ENCODE measurements at regions not wholly inside any gene's neighbourhood (a gene's known extent, or its start where the extent isn't known, plus 50 kb on each side); places are given as distances from the start of the nearest gene placed in this dataset.

DNA sequence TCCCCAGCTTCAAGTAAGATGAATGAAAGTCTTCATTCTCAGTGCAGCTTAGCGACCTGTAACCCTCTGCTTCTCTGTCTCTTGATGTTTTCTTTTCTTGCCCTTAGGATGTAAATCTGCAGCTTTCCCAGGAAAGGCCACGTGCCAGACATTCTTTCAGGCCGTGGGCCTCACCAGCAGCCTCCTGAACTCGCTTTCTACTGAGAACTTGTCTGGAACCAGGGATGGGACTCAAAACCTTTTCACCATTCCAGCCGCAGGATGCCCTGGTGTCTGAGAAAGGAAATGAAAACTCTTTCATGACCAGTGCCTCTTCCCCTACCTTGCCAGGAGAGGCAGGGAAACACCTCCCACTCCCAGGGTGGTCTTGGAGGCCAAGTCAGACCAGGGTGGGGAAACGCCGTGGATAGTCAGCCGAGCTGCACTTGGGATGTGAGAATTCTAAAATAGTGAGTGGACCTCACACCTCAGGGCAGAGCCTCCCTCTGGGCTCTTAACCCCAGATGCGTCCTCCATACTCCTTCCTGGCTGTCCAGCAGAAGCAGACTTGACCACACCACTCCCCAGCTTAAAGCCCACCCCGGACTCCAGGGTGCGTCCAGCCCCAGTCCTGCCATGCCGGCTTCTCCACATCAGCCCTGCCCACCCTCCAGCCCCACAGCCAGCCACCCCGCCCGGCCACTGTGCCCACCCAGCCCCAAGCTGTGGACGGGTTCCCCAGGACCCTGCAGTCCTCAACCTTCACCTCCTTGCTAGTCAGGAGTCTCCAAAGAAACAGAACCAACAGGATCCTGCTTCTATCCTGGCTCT lies 115.5 kb downstream of the TWIST2 start:
- DNase-seq (ENCODE audit: low read depth in 2 of 2) = no peak

DNA sequence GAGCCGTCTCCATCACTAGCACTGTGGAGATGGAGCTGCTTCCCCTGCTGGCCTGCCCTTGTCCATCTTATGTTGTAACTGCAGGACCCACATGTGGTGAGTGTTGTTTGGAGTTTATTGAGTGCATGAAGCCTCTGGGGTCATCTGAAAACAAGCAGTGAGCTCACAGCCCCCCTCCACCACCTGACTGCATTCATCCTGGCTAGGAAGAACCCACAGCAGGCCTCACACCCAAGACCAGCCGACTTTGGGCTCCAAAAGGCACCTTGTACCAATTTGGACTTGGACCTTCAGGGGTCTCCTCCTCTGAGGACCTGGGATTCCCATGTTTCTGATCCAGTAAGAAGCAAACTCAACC lies 116.1 kb downstream of the TWIST2 start:
- no peak for DNase-seq (ENCODE audit: low read depth in 2 of 2)

DNA sequence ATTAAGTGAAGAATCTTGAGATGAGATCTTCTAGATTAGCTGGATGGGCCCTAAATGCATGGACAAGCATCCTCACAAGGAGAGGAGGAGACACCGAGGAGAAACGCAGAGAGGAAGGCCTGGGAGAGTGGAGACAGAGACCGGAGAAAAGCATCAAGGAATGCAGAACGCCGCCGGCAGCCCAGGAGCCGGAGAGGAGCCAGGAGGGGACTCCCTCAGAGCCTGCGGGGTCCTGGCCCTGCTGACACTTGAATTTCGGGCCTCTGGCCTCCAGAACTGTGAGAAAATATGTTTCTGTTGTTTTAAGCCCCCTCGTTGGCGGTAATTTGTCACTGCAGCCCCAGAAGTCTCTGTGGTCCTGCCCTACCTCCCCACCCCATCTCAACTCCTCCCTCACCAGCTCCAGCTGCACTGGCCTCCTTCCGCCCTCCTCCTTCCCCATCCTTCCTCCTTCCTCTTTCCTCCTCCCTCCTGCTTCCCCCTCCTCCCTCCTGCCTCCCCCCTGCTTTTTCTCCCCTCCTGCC lies 116.7 kb downstream of the TWIST2 start:
- no peak for DNase-seq (ENCODE audit: low read depth in 2 of 2)

DNA sequence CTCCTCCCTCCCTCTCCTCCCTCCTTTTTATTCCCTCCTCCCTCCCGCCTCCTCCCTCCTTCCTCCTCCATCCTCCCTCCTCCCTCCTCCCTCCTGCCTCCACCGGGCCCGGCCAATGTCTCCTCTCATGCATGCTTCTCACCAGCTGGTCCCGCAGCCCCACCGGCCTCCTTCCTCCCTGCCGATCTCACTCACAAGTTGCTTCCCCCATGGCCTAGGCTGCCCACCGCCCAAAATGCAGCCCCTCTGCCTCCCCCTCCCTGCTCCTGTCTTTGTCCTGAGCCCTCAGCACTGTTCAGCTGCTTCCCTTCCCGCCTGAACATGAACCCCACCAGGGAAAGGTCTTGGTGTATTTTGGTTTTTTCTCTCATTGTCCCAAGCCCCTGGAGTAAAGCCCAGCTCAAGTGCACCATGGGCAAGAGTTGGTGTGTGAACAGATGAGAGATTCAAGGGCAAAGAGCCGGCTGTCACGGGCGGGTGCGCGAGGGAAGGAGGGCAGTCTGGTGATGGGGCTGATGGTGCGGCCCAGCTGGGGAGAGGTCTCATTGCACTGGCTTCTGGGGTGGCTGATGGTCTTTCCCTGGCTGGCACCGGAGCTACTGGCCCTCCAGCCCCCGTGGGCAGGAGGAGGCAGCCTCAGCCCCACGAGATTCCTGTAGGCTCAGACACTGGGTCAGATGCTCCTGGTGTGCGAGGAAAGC lies 117.6 kb downstream of the TWIST2 start:
- no peak for DNase-seq (ENCODE audit: low read depth in 2 of 2)

DNA sequence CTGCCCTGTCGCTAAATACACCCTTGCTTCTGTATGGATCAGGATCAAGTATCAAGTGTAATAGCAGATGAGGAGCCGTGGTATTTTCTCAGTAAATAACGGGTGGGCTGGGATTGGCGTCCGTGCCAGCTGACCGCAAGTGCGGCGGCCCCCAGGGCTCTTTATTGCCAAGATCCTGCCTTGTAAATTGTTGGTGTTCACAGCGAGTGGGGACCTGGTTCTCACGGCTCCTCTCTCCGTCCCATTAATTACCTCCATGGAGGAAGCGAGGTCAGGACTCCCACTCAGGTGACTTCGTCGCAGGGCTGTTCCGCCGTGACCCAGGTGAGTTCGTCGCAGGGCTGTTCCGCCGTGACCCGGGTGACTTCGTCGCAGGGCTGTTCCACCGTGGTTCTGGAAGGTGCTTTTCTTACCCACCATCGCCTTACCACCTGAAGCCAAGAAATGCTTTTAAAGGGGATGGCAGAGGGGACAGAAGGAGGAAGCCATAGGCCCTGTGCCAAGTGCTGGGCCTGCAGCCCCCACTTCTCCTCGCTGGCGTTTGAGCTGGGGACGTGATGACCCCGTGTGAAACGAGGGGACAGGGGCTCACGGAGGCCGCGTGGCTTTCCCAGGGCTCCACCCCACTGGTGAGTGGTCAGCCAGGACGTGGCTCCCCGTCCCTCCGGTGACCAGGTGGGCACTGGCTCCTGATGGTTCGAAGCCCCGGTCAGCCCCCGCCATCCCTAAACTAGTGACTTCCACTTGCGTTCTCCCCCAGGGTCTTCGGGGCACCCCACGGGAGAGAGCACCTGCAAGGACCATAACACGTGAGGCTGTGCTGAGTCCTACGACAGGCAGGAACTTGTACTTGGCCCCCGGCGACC lies 118.4 kb downstream of the TWIST2 start:
- no peak for DNase-seq (ENCODE audit: low read depth in 2 of 2)

DNA sequence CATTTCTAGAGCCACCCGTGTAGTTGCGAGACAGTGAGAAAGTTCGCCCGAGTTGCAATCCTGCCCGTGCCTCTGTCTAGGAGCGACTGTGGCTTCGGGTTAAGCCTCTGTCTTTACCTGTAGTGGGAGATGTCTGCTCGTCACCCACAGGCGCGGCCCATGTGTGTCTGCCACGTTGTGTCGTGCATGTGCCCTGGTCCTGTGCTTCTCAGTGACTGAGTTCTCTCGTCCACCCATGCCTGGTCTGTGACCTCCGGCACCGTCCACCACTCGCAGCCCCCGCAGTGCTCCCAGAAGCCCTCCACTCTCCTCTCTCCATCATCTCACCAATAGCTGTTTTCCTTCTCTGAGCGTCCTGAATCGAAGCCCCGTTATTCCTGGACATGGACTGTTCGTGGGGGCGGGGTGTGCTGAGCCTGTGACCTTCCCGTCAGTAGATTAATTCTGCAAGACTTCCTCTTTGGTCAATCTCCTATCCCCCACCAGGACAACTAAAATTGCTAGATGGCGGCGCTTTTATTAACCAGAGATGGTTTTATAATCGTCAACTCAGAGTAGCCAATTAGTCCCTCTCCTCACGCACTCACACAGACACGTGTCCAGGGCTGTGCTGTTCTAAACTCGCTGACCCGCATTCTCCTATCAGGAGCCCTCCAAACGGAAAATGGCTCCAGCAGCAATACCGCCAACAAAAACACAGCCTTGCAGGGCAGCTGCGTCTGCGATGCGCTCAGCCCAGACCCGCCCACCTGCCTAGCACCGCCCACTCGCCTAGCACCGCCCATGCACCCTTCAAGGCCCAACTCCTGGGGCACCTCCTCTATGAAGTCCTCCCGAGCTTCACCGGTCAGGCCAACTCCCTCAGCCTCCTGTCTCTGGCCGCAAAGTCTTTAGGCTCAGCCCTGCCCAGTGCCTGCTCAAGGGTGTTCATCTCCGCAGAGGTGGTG lies 119.4 kb downstream of the TWIST2 start:
- DNase-seq (ENCODE audit: low read depth in 2 of 2) = no peak

- DNase-seq (ENCODE audit: low read depth in 2 of 2) = no peak
These were observed 120.1 kb downstream of the TWIST2 start for GRCh38 chr2:238967978-238968360.

DNA sequence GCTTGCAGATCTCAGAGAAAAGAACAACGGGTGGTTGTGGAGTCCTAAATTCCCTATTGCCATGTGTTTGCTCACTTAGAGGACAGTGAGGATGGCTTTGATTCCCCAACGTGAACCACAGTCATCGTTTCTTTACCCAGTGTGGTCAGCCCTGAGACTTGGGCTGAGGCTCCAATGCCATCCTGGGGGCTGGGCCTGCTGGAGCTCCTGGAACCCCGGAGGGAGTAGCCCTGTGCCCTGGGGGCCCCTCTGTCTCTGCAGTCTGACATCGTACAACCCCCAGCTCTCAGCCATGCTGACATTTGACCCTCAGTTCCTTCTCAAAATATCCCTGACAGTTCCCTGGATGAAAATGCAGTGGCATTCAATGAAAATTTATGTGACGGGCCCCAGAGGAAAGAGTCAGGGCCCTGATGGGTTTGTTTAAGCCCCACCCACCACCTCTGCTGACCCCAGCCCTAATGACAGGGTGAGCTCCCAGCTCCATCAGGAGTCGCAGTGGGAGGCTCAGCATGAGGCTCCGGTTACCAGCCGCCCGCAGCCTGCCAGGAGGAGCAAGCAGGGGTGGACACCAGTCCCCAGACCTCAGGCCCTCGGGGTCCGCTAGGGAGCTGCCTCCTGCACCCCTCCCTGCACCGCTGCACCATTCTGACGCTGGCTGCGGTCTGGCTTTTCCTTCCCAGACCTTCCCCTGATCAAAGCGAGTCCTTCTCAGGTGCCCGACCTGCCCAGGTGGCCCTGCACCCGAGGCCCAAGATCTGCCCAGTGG lies 120.9 kb downstream of the TWIST2 start:
- no peak for DNase-seq (ENCODE audit: low read depth in 2 of 2)

- no peak for DNase-seq (ENCODE audit: low read depth in 2 of 2)
These were observed 122.0 kb downstream of the TWIST2 start for GRCh38 chr2:238969857-238970256.

DNA sequence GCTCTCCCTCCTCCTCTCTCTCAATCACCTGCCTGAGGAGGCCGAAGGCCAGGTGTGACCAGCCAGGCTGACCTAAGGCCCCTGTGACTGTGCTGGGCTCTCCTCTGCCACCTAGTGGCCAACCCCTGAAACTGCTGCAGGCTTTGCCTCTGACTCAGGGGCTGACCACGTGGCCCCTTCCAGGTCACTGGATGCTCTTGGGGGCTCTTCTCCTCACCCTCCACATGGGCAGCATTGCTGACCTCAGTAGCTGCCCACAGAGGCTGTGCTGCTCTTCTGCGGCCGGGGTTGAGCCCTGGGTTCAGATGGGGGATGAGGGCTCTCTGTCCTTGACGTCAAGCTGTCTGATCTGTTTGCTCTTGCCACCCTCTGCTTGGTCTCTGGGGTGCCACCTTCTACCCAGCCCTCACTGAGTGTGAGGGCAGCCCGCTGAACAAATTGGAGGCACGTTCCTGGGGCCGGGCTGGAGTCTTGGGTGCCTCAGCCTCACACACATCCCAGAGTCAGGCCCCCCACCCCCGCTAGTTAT lies 122.7 kb downstream of the TWIST2 start:
- DNase-seq (ENCODE audit: low read depth in 2 of 2) = peak; percentile 26 to 33

- DNase-seq (ENCODE audit: low read depth in 2 of 2) = no peak
These were observed 123.6 kb downstream of the TWIST2 start for GRCh38 chr2:238971318-238972145.

DNA sequence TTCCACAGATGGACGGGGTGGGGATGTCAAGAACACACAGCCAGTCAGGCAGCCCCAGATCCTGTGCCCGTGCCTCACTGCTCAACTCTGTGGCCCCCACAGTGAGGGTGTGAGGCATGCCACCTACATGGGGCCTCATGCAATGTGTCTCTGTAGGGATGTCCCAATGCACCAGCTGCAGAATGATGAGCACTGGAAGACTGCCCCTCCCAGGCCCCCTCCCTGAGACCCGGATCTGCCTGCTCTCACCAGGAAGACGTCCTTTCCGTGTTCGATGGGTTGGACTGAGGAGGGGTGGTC lies 124.2 kb downstream of the TWIST2 start:
- no peak for DNase-seq (ENCODE audit: low read depth in 2 of 2)

DNA sequence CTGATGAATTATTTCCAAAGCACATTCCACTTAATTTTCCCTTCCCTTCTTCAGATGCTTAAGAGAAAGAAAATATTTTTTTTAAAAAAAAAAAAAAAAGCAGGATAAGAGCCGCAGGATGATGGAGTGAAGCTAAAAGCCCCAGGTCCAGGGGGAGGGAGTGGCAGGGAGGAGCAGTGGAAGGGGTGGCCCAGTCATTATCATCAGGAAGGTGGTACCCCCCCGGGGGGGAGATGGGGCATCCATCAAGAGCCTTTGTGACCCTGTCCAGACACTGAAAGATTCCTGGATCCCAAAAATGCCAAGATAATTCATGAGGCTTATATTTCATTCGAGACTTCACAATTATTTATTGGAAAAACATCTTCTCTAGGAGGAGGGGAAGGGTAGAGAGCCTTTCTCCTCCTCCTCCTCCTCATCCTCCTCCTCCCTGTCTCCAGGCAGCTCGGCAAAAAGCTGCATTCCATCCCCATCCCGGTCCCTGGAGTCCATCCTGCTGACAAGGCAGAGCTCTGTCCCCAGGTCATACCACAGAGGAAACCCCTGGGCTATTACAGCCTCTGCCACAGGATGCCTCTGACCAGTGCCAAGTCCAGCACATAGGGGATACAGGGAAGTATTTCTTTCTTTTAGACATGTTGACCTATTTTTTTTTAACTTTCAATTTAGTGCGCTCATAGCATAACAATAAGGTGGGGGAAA lies 125.3 kb downstream of the TWIST2 start:
- DNase-seq (ENCODE audit: low read depth in 2 of 2) = no peak

GRCh38 chr2:238974081-238974480 lies 126.2 kb downstream of the TWIST2 start:
- no peak for DNase-seq (ENCODE audit: low read depth in 2 of 2)

DNA sequence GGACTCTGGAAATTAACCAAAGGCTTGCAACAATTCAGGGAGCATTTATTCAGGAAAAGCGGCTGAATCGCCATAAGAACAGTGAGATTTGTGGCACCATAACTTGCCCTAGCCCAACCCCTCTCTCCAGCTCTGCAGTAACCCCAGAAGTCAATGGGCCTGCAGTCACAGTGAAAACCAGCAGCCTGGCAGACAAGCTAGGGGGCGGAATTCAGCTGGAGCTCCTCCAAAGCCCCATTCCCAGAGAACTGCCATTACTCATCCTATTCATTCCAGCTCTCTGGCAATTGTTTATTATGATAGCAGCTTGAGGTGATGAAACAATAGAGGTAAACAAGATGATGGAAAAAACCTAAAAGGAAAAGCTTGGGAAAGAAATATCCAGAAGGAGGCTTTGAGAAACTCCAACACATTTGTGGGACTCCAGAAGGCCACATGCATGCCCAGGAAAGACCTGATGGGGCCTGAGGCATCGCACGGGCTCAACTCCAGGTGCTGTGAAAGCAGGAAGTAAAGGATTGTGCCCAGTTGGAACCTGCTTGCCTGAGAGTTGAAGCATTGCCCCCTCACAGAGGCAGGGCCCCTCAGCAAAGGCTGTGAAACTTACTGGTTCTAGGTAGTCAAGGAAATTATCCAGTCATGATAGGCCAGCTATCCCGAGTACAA lies 126.7 kb downstream of the TWIST2 start:
- DNase-seq (ENCODE audit: low read depth in 2 of 2) = no peak

GRCh38 chr2:238975408-238975807 lies 127.5 kb downstream of the TWIST2 start:
- DNase-seq (ENCODE audit: low read depth in 2 of 2) = no peak

- no peak for DNase-seq (ENCODE audit: low read depth in 2 of 2)
These were observed 130.6 kb downstream of the TWIST2 start for GRCh38 chr2:238978497-238978896.

GRCh38 chr2:238979636-238980035 lies 131.8 kb downstream of the TWIST2 start:
- no peak for DNase-seq (ENCODE audit: low read depth in 2 of 2)
